Sigmoid colon (tissue), 4 donors: ENCODE measurements at regions not wholly inside any gene's neighbourhood (a gene's known extent, or its start where the extent isn't known, plus 50 kb on each side); places are given as distances from the start of the nearest gene placed in this dataset.

ENCODE experiments used
- CTCF ChIP-seq, 4 experiments: fragments of 450-650 bp in 3 of 4; fragments of 200-600 bp in 1 of 4; IDR thresholded peaks; one replicate each; pipeline ENCODE4 v1.5.1; 2016 to 2019; ENCODE audit warnings: antibody characterized with exemption in 4 of 4, mild to moderate bottlenecking in 3 of 4, moderate library complexity in 2 of 4
- POLR2A ChIP-seq, 2 donors: fragments of 450-650 bp; IDR thresholded peaks; one replicate each; pipeline ENCODE4 v1.6.1; 2016; ENCODE audit warnings: antibody characterized with exemption in 2 of 2, mild to moderate bottlenecking in 2 of 2, moderate library complexity in 2 of 2
- POLR2AphosphoS5 ChIP-seq, 4 donors: sonication (generic); formaldehyde crosslinking; IDR thresholded peaks; one replicate each; pipeline ENCODE4 v1.6.1; 2017; ENCODE audit warnings: antibody characterized with exemption in 4 of 4

GRCh38 chr21:27622631-27623030, 655.7 kb upstream of the ADAMTS5 start:
- TF ChIP-seq CTCF (IDR thresholded peaks at IDR 0.05) (no peak), POLR2AphosphoS5 (IDR thresholded peaks at IDR 0.05) (no peak), POLR2A (IDR thresholded peaks at IDR 0.05) (no peak)
